GM21381 (cell line): ENCODE measurements at regions not wholly inside any gene's neighbourhood (a gene's known extent, or its start where the extent isn't known, plus 50 kb on each side); places are given as distances from the start of the nearest gene placed in this dataset.

Source experiments
- ATAC-seq: cut with Tn5 transposase; IDR thresholded peaks from one replicate; pipeline ENCODE4 v1.9.1; 2021; ENCODE audit warnings: mild to moderate bottlenecking, moderate library complexity; ENCODE audit not compliant: unreplicated experiment

GRCh38 chr13:106383791-106384190, 151.7 kb downstream of the EFNB2 start:
- no peak for ATAC-seq

- ATAC-seq = no peak
These were observed 152.9 kb downstream of the EFNB2 start for GRCh38 chr13:106382534-106382933.

GRCh38 chr13:106381091-106381490, 154.4 kb downstream of the EFNB2 start:
- no peak for ATAC-seq

- no peak for ATAC-seq
These were observed 157.4 kb downstream of the EFNB2 start for GRCh38 chr13:106377931-106378662.

GRCh38 chr13:106377341-106377740, 158.1 kb downstream of the EFNB2 start:
- ATAC-seq = no peak

GRCh38 chr13:106376401-106377112, 158.9 kb downstream of the EFNB2 start:
- ATAC-seq = no peak

- no peak for ATAC-seq
These were observed 160.4 kb downstream of the EFNB2 start for GRCh38 chr13:106375085-106375484.

- ATAC-seq = no peak
These were observed 160.8 kb downstream of the EFNB2 start for GRCh38 chr13:106374631-106375030.

GRCh38 chr13:106373989-106374572, 161.4 kb downstream of the EFNB2 start:
- peak; percentile 61 for ATAC-seq

- ATAC-seq = peak; percentile 60
These were observed 162.0 kb downstream of the EFNB2 start for GRCh38 chr13:106373304-106373988.

- ATAC-seq = peak; percentile 42
These were observed 163.0 kb downstream of the EFNB2 start for GRCh38 chr13:106372199-106373155.

- ATAC-seq = no peak
These were observed 164.4 kb downstream of the EFNB2 start for GRCh38 chr13:106371024-106371423.

- no peak for ATAC-seq
These were observed 165.6 kb downstream of the EFNB2 start for GRCh38 chr13:106369858-106370257.

GRCh38 chr13:106369091-106369490, 166.4 kb downstream of the EFNB2 start:
- no peak for ATAC-seq

GRCh38 chr13:106367361-106367971, 168.0 kb downstream of the EFNB2 start:
- no peak for ATAC-seq

GRCh38 chr13:106362707-106363106, 172.8 kb downstream of the EFNB2 start:
- ATAC-seq = no peak

- no peak for ATAC-seq
These were observed 173.8 kb downstream of the EFNB2 start for GRCh38 chr13:106361621-106362020.

- ATAC-seq = no peak
These were observed 178.3 kb downstream of the EFNB2 start for GRCh38 chr13:106357198-106357597.

- no peak for ATAC-seq
These were observed 179.6 kb downstream of the EFNB2 start for GRCh38 chr13:106355866-106356265.

GRCh38 chr13:106354961-106355360, 180.5 kb downstream of the EFNB2 start:
- no peak for ATAC-seq
